HepG2 (cell line): ENCODE measurements at regions not wholly inside any gene's neighbourhood (a gene's known extent, or its start where the extent isn't known, plus 50 kb on each side); places are given as distances from the start of the nearest gene placed in this dataset.

ENCODE experiments used
- ATAC-seq: fragments of 200-7000 bp; cut with Tn5 transposase; 3 replicates; pipeline ENCODE4 v1.9.1; 2020; ENCODE audit warnings: mild to moderate bottlenecking, moderate library complexity
- BruUV-seq: library from RNA; stranded (reverse); fragments of 400-500 nt; replicated peaks from 2 replicates; lab custom pipeline; 2021; lab: Mats Ljungman, UMichigan
- CTCF ChIA-PET: fragments of 300-600 bp; formaldehyde crosslinking; extraction: SDS; loops from one replicate; lab custom pipeline; 2021; ENCODE audit warnings: low total read pairs, inconsistent platforms, low intra/inter-chr PET ratio; lab: Yijun Ruan, JAX
- POLR2A ChIA-PET: fragments of 350-600 bp; sonication (Branson Sonifier 250); formaldehyde crosslinking; loops from one replicate; lab custom pipeline; 2020; ENCODE audit warnings: antibody characterized with exemption, inconsistent platforms; lab: Yijun Ruan, JAX
- DNase-seq: peaks from one replicate; pipeline ENCODE4 v3.0.0-alpha.2; 2015; ENCODE audit warnings: low spot score
- FAIRE-seq: peaks from 3 replicates; lab custom pipeline; 2011; peaks lifted over from hg19 to GRCh38; lab: Jason Lieb, UNC
- H2AFZ ChIP-seq: one replicate; pipeline ENCODE4 v1.6.1; 2011; ENCODE audit warnings: low read length, inconsistent platforms
- H3K27ac ChIP-seq: fragments of 300-600 bp; 3 replicates; pipeline ENCODE4 v1.8.0; 2011; ENCODE audit warnings: mixed run types, mild to moderate bottlenecking, mixed read lengths, low read length, inconsistent platforms; ENCODE audit not compliant: insufficient read depth; ENCODE audit errors: extremely low read length
- H3K27me3 ChIP-seq, 2 experiments: fragments of 200-600 bp in 1 of 2; 2 replicates in 1 of 2; 3 replicates in 1 of 2; pipeline versions ENCODE4 v1.6.0 to v1.8.0; 2011; ENCODE audit warnings: low read length in 2 of 2, mild to moderate bottlenecking in 2 of 2, moderate library complexity in 2 of 2, inconsistent platforms in 1 of 2; ENCODE audit not compliant: insufficient read depth in 2 of 2, control insufficient read depth in 1 of 2
- H3K36me3 ChIP-seq, 2 experiments: fragments of 200-600 bp in 1 of 2; replicated peaks in 1 of 2; 2 replicates in 1 of 2; 3 replicates in 1 of 2; pipeline versions ENCODE4 v1.5.1 to v1.8.0; 2011; ENCODE audit warnings: low read length in 2 of 2, inconsistent platforms in 1 of 2; ENCODE audit not compliant: insufficient read depth in 2 of 2, control insufficient read depth in 1 of 2
- H3K4me1 ChIP-seq: 2 replicates; pipeline ENCODE4 v1.5.1; 2012; ENCODE audit warnings: low read length, inconsistent platforms; ENCODE audit not compliant: insufficient read depth
- H3K4me2 ChIP-seq: 2 replicates; pipeline ENCODE4 v1.6.0; 2011; ENCODE audit warnings: low read depth, low read length, inconsistent platforms
- H3K4me3 ChIP-seq, 3 experiments: fragments of 200-600 bp in 1 of 3; sonication (generic), shearing (Covaris generic) in 1 of 3; replicated peaks in 1 of 3; 2 replicates each; pipeline ENCODE4 v1.5.1; 2011 to 2016; ENCODE audit warnings: low read length in 3 of 3, inconsistent platforms in 2 of 3, low read depth in 2 of 3, mild to moderate bottlenecking in 2 of 3, control low read depth in 1 of 3, mixed read lengths in 1 of 3; ENCODE audit not compliant: insufficient read depth in 1 of 3
- H3K79me2 ChIP-seq: one replicate; pipeline ENCODE4 v1.6.1; 2011; ENCODE audit warnings: low read length, inconsistent platforms; ENCODE audit not compliant: insufficient read depth
- H3K9ac ChIP-seq: 2 replicates; pipeline ENCODE4 v1.6.0; 2011; ENCODE audit warnings: mild to moderate bottlenecking, low read depth, low read length, inconsistent platforms; ENCODE audit not compliant: insufficient read depth
- H3K9me3 ChIP-seq: 2 replicates; pipeline ENCODE4 v1.5.1; 2012; ENCODE audit warnings: mild to moderate bottlenecking, low read length
- H4K20me1 ChIP-seq: 2 replicates; pipeline ENCODE4 v1.6.0; 2011; ENCODE audit warnings: inconsistent platforms, mild to moderate bottlenecking, low read length, moderate library complexity; ENCODE audit not compliant: insufficient read depth
- AGO1 ChIP-seq: fragments of 200-400 bp; formaldehyde crosslinking; IDR thresholded peaks from 2 replicates; pipeline ENCODE4 v1.6.1; 2017; ENCODE audit warnings: mild to moderate bottlenecking, low read depth, low read length, moderate library complexity; ENCODE audit not compliant: poor library complexity, severe bottlenecking
- KDM4B ChIP-seq: sonication (generic); formaldehyde crosslinking; IDR thresholded peaks from 2 replicates; pipeline ENCODE4 v1.4.0; 2020; ENCODE audit warnings: missing genetic modification reagents
- KLF9 ChIP-seq: IDR thresholded peaks from 2 replicates; pipeline ENCODE4 v1.6.1; 2016; ENCODE audit warnings: low read depth
- YEATS2 ChIP-seq: sonication (generic); formaldehyde crosslinking; IDR thresholded peaks from 2 replicates; pipeline ENCODE4 v1.4.0; 2020; ENCODE audit warnings: missing genetic modification reagents, borderline replicate concordance
- ZBTB42 ChIP-seq: sonication (generic); formaldehyde crosslinking; IDR thresholded peaks from 2 replicates; pipeline ENCODE4 v1.5.0; 2020; ENCODE audit warnings: mild to moderate bottlenecking, missing genetic modification reagents
- ZNF510 ChIP-seq: sonication (generic); formaldehyde crosslinking; IDR thresholded peaks from 2 replicates; pipeline ENCODE4 v1.4.0; 2020; ENCODE audit warnings: low read depth, mild to moderate bottlenecking, missing genetic modification reagents
- ZNF749 ChIP-seq: sonication (generic); formaldehyde crosslinking; IDR thresholded peaks from 2 replicates; pipeline ENCODE4 v1.8.0; 2022; ENCODE audit warnings: mild to moderate bottlenecking, missing genetic modification reagents, moderate library complexity, borderline replicate concordance
- ZNF768 ChIP-seq: sonication (generic); formaldehyde crosslinking; IDR thresholded peaks from 2 replicates; pipeline ENCODE4 v1.4.0; 2020; ENCODE audit warnings: missing genetic modification reagents
- ZSCAN20 ChIP-seq: sonication (generic); formaldehyde crosslinking; IDR thresholded peaks from 2 replicates; pipeline ENCODE4 v1.4.0; 2020; ENCODE audit warnings: missing genetic modification reagents, mild to moderate bottlenecking, borderline replicate concordance
- WGBS: methylation state at CpG from one replicate; pipeline ENCODE4 v1.1.6; 2017; ENCODE audit warnings: low lambda C conversion rate; 5-methylcytosine and 5-hydroxymethylcytosine counted together
- in situ Hi-C: cut with HindIII; loops from 2 replicates; pipeline ENCODE4 v1.10.0; 2017; ENCODE audit warnings: low pct_unique_long_range_greater_than_20kb; ENCODE audit not compliant: extremely low pct_ligation_motif_present
- intact Hi-C: fragments of 100-400 bp; cut with micrococcal nuclease; formaldehyde crosslinking; loops from one replicate; pipeline ENCODE4 v1.10.0; 2022; ENCODE audit not compliant: unreplicated experiment
- TF ChIP-seq, protein P1 (sequence below): sonication (generic); formaldehyde crosslinking; IDR thresholded peaks from 2 replicates; pipeline ENCODE4 v1.5.1; 2020; ENCODE audit warnings: mild to moderate bottlenecking, missing genetic modification reagents, moderate library complexity

DNA sequence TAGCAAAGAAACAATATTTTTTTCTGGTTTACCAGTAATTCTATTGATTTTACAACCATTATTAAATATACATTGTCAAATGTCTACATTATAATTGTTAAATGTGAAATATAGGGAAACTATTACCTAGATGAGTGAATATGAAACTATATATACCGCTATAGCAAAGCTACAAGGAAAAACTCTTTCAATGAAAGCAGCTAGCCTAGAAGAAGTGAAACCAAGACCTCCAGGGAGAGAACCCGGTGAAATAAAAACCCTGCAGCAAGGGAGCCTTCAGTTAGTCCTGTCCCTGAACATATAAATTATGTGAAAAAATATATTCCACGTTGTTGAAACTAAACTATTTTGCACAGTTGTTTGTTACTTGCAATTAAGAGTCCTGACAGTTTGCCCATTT is 913.1 kb downstream of the EFNA5 start:
- Histone ChIP-seq H3K4me3 (no peak overlapping the region), H2AFZ (no peak overlapping the region), H3K9ac (no peak overlapping the region), H3K36me3 (no peaks in the 10 kb centered on the region), H3K9me3 (no peaks in the 10 kb centered on the region), H3K27me3 (no peaks in the 10 kb centered on the region), H4K20me1 (no peaks in the 10 kb centered on the region), H3K79me2 (no peaks in the 10 kb centered on the region), H3K27ac (no peak overlapping the region), H3K4me1 (no peaks in the 10 kb centered on the region), H3K4me2 (no peak overlapping the region)
- CTCF ChIA-PET = no interaction called here
- no peak for ATAC-seq
- TF ChIP-seq, protein P1, sequence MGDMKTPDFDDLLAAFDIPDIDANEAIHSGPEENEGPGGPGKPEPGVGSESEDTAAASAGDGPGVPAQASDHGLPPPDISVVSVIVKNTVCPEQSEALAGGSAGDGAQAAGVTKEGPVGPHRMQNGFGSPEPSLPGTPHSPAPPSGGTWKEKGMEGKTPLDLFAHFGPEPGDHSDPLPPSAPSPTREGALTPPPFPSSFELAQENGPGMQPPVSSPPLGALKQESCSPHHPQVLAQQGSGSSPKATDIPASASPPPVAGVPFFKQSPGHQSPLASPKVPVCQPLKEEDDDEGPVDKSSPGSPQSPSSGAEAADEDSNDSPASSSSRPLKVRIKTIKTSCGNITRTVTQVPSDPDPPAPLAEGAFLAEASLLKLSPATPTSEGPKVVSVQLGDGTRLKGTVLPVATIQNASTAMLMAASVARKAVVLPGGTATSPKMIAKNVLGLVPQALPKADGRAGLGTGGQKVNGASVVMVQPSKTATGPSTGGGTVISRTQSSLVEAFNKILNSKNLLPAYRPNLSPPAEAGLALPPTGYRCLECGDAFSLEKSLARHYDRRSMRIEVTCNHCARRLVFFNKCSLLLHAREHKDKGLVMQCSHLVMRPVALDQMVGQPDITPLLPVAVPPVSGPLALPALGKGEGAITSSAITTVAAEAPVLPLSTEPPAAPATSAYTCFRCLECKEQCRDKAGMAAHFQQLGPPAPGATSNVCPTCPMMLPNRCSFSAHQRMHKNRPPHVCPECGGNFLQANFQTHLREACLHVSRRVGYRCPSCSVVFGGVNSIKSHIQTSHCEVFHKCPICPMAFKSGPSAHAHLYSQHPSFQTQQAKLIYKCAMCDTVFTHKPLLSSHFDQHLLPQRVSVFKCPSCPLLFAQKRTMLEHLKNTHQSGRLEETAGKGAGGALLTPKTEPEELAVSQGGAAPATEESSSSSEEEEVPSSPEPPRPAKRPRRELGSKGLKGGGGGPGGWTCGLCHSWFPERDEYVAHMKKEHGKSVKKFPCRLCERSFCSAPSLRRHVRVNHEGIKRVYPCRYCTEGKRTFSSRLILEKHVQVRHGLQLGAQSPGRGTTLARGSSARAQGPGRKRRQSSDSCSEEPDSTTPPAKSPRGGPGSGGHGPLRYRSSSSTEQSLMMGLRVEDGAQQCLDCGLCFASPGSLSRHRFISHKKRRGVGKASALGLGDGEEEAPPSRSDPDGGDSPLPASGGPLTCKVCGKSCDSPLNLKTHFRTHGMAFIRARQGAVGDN (CRISPR knock-in tag) = no peak
- FAIRE-seq = no peak
- POLR2A ChIA-PET = no interaction called here
- no peak for DNase-seq
- in situ Hi-C loops (no loop called here), intact Hi-C loops (no loop called here)
- BruUV-seq = no TSS peak
- 0% methylated on average over 3 of the region's 3 CpGs for WGBS

DNA sequence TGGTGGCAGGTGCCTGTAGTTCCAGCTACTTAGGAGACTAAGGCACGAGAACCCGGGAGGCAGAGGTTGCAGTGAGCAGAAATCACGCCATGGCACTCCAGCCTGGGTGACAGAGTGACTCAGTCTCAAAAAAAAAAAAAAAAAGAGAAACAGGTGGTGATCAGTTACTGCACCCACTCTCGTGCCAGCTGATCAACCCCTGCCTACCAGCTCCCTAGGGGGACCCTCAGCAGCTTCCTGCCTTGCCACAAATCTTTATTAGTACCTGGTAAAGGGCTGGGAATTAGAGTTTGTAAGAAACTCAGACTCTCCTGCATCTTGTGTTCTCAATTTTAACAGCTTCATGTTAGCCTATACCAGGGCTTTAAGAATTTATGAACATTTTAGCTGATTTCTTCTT is 914.9 kb downstream of the EFNA5 start:
- no peak overlapping the region for H2AFZ ChIP-seq
- no peaks in the 10 kb centered on the region for H4K20me1 ChIP-seq
- H3K27ac ChIP-seq = no peak overlapping the region
- H3K4me1 ChIP-seq = no peaks in the 10 kb centered on the region
- CTCF ChIA-PET = no interaction called here
- no peaks in the 10 kb centered on the region for H3K9me3 ChIP-seq
- POLR2A ChIA-PET = no interaction called here
- in situ Hi-C loops = no loop called here
- no TSS peak for BruUV-seq
- H3K4me3 ChIP-seq = no peak overlapping the region
- 2% methylated on average over 4 of the region's 4 CpGs for WGBS
- no peaks in the 10 kb centered on the region for H3K36me3 ChIP-seq
- no peaks in the 10 kb centered on the region for H3K27me3 ChIP-seq
- intact Hi-C loops = no loop called here
- no peaks in the 10 kb centered on the region for H3K79me2 ChIP-seq
- H3K9ac ChIP-seq = no peak overlapping the region
- H3K4me2 ChIP-seq = no peak overlapping the region
- DNase-seq (no peak), ATAC-seq (no peak), FAIRE-seq (no peak)
- no peak for TF ChIP-seq ZSCAN20
- TF ChIP-seq KDM4B = no peak
- no peak for TF ChIP-seq KLF9 (CRISPR knock-in tag)
- TF ChIP-seq YEATS2 (CRISPR knock-in tag) = no peak
- no peak for TF ChIP-seq AGO1
- TF ChIP-seq ZNF749 (CRISPR knock-in tag) = no peak
- TF ChIP-seq ZNF510 (CRISPR knock-in tag) = no peak
- no peak for TF ChIP-seq ZNF768 (CRISPR knock-in tag)
- no peak for TF ChIP-seq ZBTB42 (CRISPR knock-in tag)
